Activated T-helper 2 cell treated with anti-CD3 and anti-CD28 coated beads, Interferon-gamma antibody, Interleukin-2, Interleukin-4, amounts not matched to agents 10 μg/mL and 5 μg/mL and 100 μg/mL, durations not matched to agents 14 hours and 24 hours and 36 hours (primary cell): ENCODE measurements at regions not wholly inside any gene's neighbourhood (a gene's known extent, or its start where the extent isn't known, plus 50 kb on each side); places are given as distances from the start of the nearest gene placed in this dataset.
"Not testable (repeated sequence)": the region's sequence is repeated elsewhere in the genome, so short reads cannot be mapped to it uniquely, and the experiment has no call there.

Experiments used
- DNase-seq: peaks from one replicate; pipeline ENCODE4 v3.0.0; 2021; ENCODE audit warnings: low spot score
- H3K27ac Mint-ChIP-seq: one replicate; pipeline ENCODE4 v1.8.0; 2021; ENCODE audit warnings: mixed read lengths
- H3K27me3 Mint-ChIP-seq: one replicate; pipeline ENCODE4 v1.8.0; 2021; ENCODE audit warnings: low read depth, mixed read lengths
- H3K36me3 Mint-ChIP-seq: one replicate; pipeline ENCODE4 v1.8.0; 2021; ENCODE audit warnings: low read depth, mixed read lengths
- H3K4me1 Mint-ChIP-seq: one replicate; pipeline ENCODE4 v1.8.0; 2021; ENCODE audit warnings: low read depth, mixed read lengths
- H3K4me3 Mint-ChIP-seq: one replicate; pipeline ENCODE4 v1.8.0; 2021; ENCODE audit warnings: low read depth, mild to moderate bottlenecking, moderate library complexity, mixed read lengths
- H3K9me3 Mint-ChIP-seq: one replicate; pipeline ENCODE4 v1.8.0; 2021; ENCODE audit warnings: mixed read lengths
- intact Hi-C: fragments of 100-400 bp; cut with micrococcal nuclease; formaldehyde crosslinking; loops from one replicate; pipeline ENCODE4 v1.15.1; 2023

DNA sequence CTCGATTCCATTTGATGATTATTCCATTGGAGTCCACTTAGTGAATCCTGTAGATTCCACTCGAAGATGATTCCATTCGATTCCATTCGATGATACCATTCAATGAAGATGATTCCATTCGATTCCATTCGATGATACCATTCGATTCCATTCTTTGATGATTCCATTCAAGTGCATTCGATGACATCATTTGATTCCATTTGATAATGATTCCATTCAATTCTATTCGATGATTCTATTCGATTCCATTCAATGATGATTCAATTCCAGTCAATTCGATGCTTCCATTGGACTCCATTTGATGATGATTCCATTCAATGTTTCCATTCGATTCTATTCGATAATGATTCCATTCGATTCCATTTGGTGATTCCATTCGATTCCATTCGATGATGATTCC lies 1150.0 kb downstream of the TP53TG3F start:
- H3K27ac Mint-ChIP-seq, intact Hi-C loops, H3K4me3 Mint-ChIP-seq, H3K27me3 Mint-ChIP-seq, DNase-seq, H3K4me1 Mint-ChIP-seq: not testable (repeated sequence)
- Mint-ChIP-seq H3K9me3 (peaks cover 92% of the 10 kb centered on the region), H3K36me3 (peaks cover 15% of the 10 kb centered on the region)
